ENCODE measurements at regions not wholly inside any gene's neighbourhood (a gene's known extent, or its start where the extent isn't known, plus 50 kb on each side); places are given as distances from the start of the nearest gene placed in this dataset.

- TF ChIP-seq CTCF (IDR thresholded peaks at IDR 0.05) (no peak), EZH2 (IDR thresholded peaks at IDR 0.05; ENCODE audit: borderline replicate concordance, insufficient read depth, low read depth, low read length, poor library complexity, severe bottlenecking) (no peak)
Measured at GRCh38 chr2:3127710-3128109, 249.9 kb downstream of the EIPR1 start.
